HepG2 (cell line): ENCODE measurements at regions not wholly inside any gene's neighbourhood (a gene's known extent, or its start where the extent isn't known, plus 50 kb on each side); places are given as distances from the start of the nearest gene placed in this dataset.

Experiments used
- AFF4 ChIP-seq: sonication (generic); formaldehyde crosslinking; IDR thresholded peaks from 2 replicates; pipeline ENCODE4 v1.4.0; 2020; ENCODE audit warnings: missing genetic modification reagents
- CTCF ChIP-seq: sonication (generic); formaldehyde crosslinking; IDR thresholded peaks from 2 replicates; pipeline ENCODE4 v1.5.0; 2020; ENCODE audit warnings: mild to moderate bottlenecking, missing genetic modification reagents, moderate library complexity
- IRF2 ChIP-seq: IDR thresholded peaks from 2 replicates; pipeline ENCODE4 v1.6.1; 2018; ENCODE audit warnings: missing genetic modification reagents, missing compliant biosample characterization
- JUND ChIP-seq: sonication (generic); formaldehyde crosslinking; IDR thresholded peaks from 2 replicates; pipeline ENCODE4 v1.8.0; 2022; ENCODE audit warnings: mild to moderate bottlenecking, missing genetic modification reagents
- NFATC3 ChIP-seq: sonication (generic); formaldehyde crosslinking; IDR thresholded peaks from 2 replicates; pipeline ENCODE4 v1.5.1; 2020; ENCODE audit warnings: mild to moderate bottlenecking, missing genetic modification reagents
- ZEB1 ChIP-seq: IDR thresholded peaks from 2 replicates; pipeline ENCODE4 v1.6.1; 2012; ENCODE audit warnings: mild to moderate bottlenecking, low read depth, inconsistent platforms; ENCODE audit not compliant: insufficient replicate concordance

- no peak for TF ChIP-seq CTCF (CRISPR knock-in tag)
- no peak for TF ChIP-seq AFF4 (CRISPR knock-in tag)
- TF ChIP-seq NFATC3, result no peak
- no peak for TF ChIP-seq IRF2 (CRISPR knock-in tag)
- no peak for TF ChIP-seq ZEB1
- TF ChIP-seq JUND (CRISPR knock-in tag), result no peak
Measured at GRCh38 chr1:188325211-188325610, 1496.5 kb downstream of the PLA2G4A start.
